Caco-2 (cell line): ENCODE measurements at regions not wholly inside any gene's neighbourhood (a gene's known extent, or its start where the extent isn't known, plus 50 kb on each side); places are given as distances from the start of the nearest gene placed in this dataset.
A peak's percentile ranks its signal among the peaks of the same experiment; 100 is the strongest.

Experiments used
- BruUV-seq: library from RNA; stranded (reverse); fragments of 400-500 nt; replicated peaks from 2 replicates; lab custom pipeline; 2021; lab: Mats Ljungman, UMichigan
- CTCF ChIA-PET: fragments of 300-600 bp; sonication (Branson Sonifier 250); formaldehyde crosslinking; loops from one replicate; lab custom pipeline; 2022; ENCODE audit warnings: antibody characterized with exemption; lab: Charles Lee
- POLR2A ChIA-PET: fragments of 300-600 bp; sonication (Branson Sonifier 250); formaldehyde crosslinking; loops from one replicate; lab custom pipeline; 2022; ENCODE audit warnings: antibody characterized with exemption; lab: Charles Lee
- DNase-seq, 2 experiments: peaks; one replicate each; pipeline versions ENCODE4 v3.0.0 to v3.0.0-alpha.2; 2020 to 2022
- H3K27me3 ChIP-seq: replicated peaks from 2 replicates; pipeline ENCODE4 v1.6.0; 2011; ENCODE audit warnings: low read length; ENCODE audit not compliant: control insufficient read depth, insufficient read depth
- H3K36me3 ChIP-seq: 2 replicates; pipeline ENCODE4 v1.5.1; 2011; ENCODE audit warnings: low read length; ENCODE audit not compliant: control insufficient read depth, insufficient read depth
- H3K4me1 ChIP-seq: fragments of 250-450 bp; sonication (Bioruptor Pico); 2 replicates; pipeline ENCODE4 v1.5.1; 2020; ENCODE audit warnings: mild to moderate bottlenecking
- H3K4me3 ChIP-seq: 2 replicates; pipeline ENCODE4 v1.5.1; 2011; ENCODE audit warnings: low read depth, mild to moderate bottlenecking, control low read depth, low read length
- H3K9me3 ChIP-seq: fragments of 250-450 bp; sonication (Bioruptor Pico); 2 replicates; pipeline ENCODE4 v1.5.1; 2020; ENCODE audit warnings: mild to moderate bottlenecking, moderate library complexity
- H3K27ac Mint-ChIP-seq: one replicate; pipeline ENCODE4 v1.8.0; 2022; ENCODE audit warnings: mixed read lengths; ENCODE audit not compliant: unreplicated experiment
- H3K27me3 Mint-ChIP-seq: one replicate; pipeline ENCODE4 v1.8.0; 2022; ENCODE audit warnings: mixed read lengths; ENCODE audit not compliant: insufficient read depth, unreplicated experiment
- H3K36me3 Mint-ChIP-seq: one replicate; pipeline ENCODE4 v1.8.0; 2022; ENCODE audit warnings: mild to moderate bottlenecking, mixed read lengths; ENCODE audit not compliant: insufficient read depth, unreplicated experiment
- H3K4me1 Mint-ChIP-seq: one replicate; pipeline ENCODE4 v1.8.0; 2022; ENCODE audit warnings: low read depth, mixed read lengths; ENCODE audit not compliant: unreplicated experiment
- H3K4me3 Mint-ChIP-seq: one replicate; pipeline ENCODE4 v1.8.0; 2022; ENCODE audit warnings: mild to moderate bottlenecking, moderate library complexity, mixed read lengths; ENCODE audit not compliant: unreplicated experiment
- H3K9me3 Mint-ChIP-seq: one replicate; pipeline ENCODE4 v1.8.0; 2022; ENCODE audit warnings: mixed read lengths; ENCODE audit not compliant: unreplicated experiment
- intact Hi-C: fragments of 100-400 bp; cut with micrococcal nuclease; formaldehyde crosslinking; loops from one replicate; pipeline ENCODE4 v1.10.0; 2022; ENCODE audit not compliant: unreplicated experiment
- TF ChIP-seq, protein P1 (sequence below), 2 experiments: fragments of 200-600 bp in 1 of 2; IDR thresholded peaks; 1 replicate in 1 of 2; 2 replicates in 1 of 2; pipeline versions ENCODE4 v1.5.1 to v1.8.0; 2011 to 2022; ENCODE audit warnings: antibody characterized with exemption in 1 of 2, control low read depth in 1 of 2, inconsistent platforms in 1 of 2, low read depth in 1 of 2, low read length in 1 of 2, mild to moderate bottlenecking in 1 of 2, moderate library complexity in 1 of 2; ENCODE audit not compliant: insufficient read depth in 1 of 2, severe bottlenecking in 1 of 2, unreplicated experiment in 1 of 2

DNA sequence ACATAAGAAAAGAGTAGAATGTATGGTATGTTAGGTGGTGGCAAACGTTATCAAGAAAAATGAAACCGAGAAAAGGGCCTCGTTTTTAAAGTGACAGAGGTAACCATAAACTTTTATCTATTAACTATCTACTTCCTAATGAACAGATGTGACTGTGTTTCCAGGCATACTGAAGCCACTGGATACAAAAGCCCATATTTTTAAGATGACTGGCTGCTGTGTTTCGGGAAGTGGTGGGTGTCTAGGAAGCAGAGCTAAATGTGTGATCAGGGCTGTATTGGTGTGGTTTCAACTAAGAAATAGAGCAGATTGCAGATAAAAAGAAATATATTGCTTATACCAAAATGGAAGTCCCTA is 71.8 kb downstream of the CHRM3 start:
- Mint-ChIP-seq H3K9me3 (no peaks in the 10 kb centered on the region), H3K27me3 (no peaks in the 10 kb centered on the region), H3K36me3 (no peaks in the 10 kb centered on the region), H3K27ac (no peak overlapping the region), H3K4me3 (peak overlapping the region; percentile 9), H3K4me1 (no peaks in the 10 kb centered on the region)
- no peak for DNase-seq
- Histone ChIP-seq H3K36me3 (no peaks in the 10 kb centered on the region), H3K4me3 (no peak overlapping the region), H3K4me1 (no peaks in the 10 kb centered on the region), H3K27me3 (no peaks in the 10 kb centered on the region), H3K9me3 (0 out of 2 replicates have a peak, but pooled peaks cover 6% of the 10 kb centered on the region)
- TF ChIP-seq, protein P1, sequence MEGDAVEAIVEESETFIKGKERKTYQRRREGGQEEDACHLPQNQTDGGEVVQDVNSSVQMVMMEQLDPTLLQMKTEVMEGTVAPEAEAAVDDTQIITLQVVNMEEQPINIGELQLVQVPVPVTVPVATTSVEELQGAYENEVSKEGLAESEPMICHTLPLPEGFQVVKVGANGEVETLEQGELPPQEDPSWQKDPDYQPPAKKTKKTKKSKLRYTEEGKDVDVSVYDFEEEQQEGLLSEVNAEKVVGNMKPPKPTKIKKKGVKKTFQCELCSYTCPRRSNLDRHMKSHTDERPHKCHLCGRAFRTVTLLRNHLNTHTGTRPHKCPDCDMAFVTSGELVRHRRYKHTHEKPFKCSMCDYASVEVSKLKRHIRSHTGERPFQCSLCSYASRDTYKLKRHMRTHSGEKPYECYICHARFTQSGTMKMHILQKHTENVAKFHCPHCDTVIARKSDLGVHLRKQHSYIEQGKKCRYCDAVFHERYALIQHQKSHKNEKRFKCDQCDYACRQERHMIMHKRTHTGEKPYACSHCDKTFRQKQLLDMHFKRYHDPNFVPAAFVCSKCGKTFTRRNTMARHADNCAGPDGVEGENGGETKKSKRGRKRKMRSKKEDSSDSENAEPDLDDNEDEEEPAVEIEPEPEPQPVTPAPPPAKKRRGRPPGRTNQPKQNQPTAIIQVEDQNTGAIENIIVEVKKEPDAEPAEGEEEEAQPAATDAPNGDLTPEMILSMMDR (IDR thresholded peaks at IDR 0.05; ENCODE audit: insufficient read depth in 1 of 2, low read depth in 1 of 2, low read length in 1 of 2, severe bottlenecking in 1 of 2, unreplicated experiment in 1 of 2) = no peak
- intact Hi-C loops = no loop called here
- BruUV-seq = no TSS peak
- POLR2A ChIA-PET = no interaction called here
- CTCF ChIA-PET = no interaction called here

DNA sequence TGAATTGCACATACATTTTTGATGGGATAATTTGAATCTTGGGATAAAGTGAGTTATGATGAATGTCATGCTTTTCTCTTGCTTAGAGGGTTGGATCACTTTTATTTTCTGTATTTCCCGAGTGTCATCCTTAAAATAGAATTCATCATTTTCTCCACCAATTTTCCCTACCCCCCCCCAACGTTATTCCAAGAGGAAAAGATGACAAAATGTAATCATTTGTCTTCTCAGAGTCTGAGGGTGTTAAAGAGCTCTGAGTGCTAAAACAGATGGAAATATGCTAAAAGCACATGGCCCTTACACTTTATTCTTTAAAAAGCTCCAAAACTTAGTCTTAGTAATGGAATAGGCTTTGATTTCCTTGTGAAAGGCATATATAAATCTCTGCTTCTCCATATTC is 81.4 kb downstream of the CHRM3 start:
- TF ChIP-seq, protein P1 (IDR thresholded peaks at IDR 0.05; ENCODE audit: insufficient read depth in 1 of 2, low read depth in 1 of 2, low read length in 1 of 2, severe bottlenecking in 1 of 2, unreplicated experiment in 1 of 2) = no peak
- Mint-ChIP-seq H3K4me3 (no peak overlapping the region), H3K4me1 (no peaks in the 10 kb centered on the region), H3K9me3 (no peaks in the 10 kb centered on the region), H3K36me3 (no peaks in the 10 kb centered on the region), H3K27me3 (no peaks in the 10 kb centered on the region), H3K27ac (no peak overlapping the region)
- no peak for DNase-seq
- Histone ChIP-seq H3K27me3 (no peaks in the 10 kb centered on the region), H3K36me3 (no peaks in the 10 kb centered on the region), H3K4me3 (no peak overlapping the region), H3K9me3 (no peaks in the 10 kb centered on the region), H3K4me1 (no peaks in the 10 kb centered on the region)
- ChIA-PET CTCF (no interaction called here), POLR2A (no interaction called here)
- intact Hi-C loops = no loop called here
- no TSS peak for BruUV-seq

DNA sequence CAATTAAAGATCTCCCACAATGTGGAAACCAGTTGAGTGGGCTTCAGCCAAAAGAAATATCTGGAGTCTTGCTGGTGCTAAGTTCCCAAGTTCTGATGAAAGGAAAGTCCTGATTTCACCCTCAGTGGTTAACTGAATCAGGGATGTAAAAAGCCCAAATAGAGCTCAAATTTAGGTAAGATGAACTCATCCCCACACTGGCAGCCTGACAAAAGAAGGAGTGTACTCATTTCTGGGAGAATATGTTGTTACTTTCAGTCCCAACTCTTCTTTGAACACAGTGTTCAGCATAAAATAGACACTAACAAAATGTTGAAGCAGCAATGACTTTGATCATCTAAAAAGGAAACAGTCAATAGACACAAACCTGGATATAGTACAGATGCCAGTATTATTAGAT is 91.7 kb downstream of the CHRM3 start:
- BruUV-seq = no TSS peak
- TF ChIP-seq, protein P1 (IDR thresholded peaks at IDR 0.05; ENCODE audit: insufficient read depth in 1 of 2, low read depth in 1 of 2, low read length in 1 of 2, severe bottlenecking in 1 of 2, unreplicated experiment in 1 of 2) = no peak
- no peak overlapping the region for H3K27ac Mint-ChIP-seq
- no peaks in the 10 kb centered on the region for H3K27me3 ChIP-seq
- H3K4me1 Mint-ChIP-seq = no peaks in the 10 kb centered on the region
- peaks cover 14% of the 10 kb centered on the region for H3K9me3 ChIP-seq
- H3K4me1 ChIP-seq = no peaks in the 10 kb centered on the region
- no peaks in the 10 kb centered on the region for H3K36me3 Mint-ChIP-seq
- no peaks in the 10 kb centered on the region for H3K36me3 ChIP-seq
- peaks cover 22% of the 10 kb centered on the region for H3K9me3 Mint-ChIP-seq
- no peak overlapping the region for H3K4me3 ChIP-seq
- no peak overlapping the region for H3K4me3 Mint-ChIP-seq
- intact Hi-C loops = no loop called here
- POLR2A ChIA-PET = no interaction called here
- no peaks in the 10 kb centered on the region for H3K27me3 Mint-ChIP-seq
- no peak for DNase-seq
- CTCF ChIA-PET = no interaction called here
